ENCODE measurements at regions not wholly inside any gene's neighbourhood (a gene's known extent, or its start where the extent isn't known, plus 50 kb on each side); places are given as distances from the start of the nearest gene placed in this dataset.

DNA sequence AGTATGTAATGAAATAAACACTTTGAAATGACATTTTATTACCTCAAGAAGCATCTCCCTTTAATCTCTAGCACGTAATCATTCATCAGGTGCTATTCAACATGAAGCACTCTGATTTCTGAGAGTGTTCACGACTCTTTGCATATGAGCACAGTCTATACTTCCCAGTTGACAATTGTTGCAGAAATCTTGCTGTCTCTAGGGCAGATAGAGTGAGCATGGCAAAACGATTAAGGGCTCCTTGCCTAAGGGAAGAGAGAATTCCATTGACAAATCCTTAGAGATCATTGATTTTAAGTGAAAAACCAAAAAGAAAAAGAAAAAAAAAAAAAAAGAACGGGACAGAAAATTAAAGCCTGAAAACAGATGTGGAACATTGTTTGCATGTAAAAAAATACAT lies 107.6 kb downstream of the C12orf50 start:
- no peak overlapping the region for H3K4me3 ChIP-seq (ENCODE audit: low read depth, low read length)
- no peak for DNase-seq (ENCODE audit: low read depth)
- TF ChIP-seq, protein P1, sequence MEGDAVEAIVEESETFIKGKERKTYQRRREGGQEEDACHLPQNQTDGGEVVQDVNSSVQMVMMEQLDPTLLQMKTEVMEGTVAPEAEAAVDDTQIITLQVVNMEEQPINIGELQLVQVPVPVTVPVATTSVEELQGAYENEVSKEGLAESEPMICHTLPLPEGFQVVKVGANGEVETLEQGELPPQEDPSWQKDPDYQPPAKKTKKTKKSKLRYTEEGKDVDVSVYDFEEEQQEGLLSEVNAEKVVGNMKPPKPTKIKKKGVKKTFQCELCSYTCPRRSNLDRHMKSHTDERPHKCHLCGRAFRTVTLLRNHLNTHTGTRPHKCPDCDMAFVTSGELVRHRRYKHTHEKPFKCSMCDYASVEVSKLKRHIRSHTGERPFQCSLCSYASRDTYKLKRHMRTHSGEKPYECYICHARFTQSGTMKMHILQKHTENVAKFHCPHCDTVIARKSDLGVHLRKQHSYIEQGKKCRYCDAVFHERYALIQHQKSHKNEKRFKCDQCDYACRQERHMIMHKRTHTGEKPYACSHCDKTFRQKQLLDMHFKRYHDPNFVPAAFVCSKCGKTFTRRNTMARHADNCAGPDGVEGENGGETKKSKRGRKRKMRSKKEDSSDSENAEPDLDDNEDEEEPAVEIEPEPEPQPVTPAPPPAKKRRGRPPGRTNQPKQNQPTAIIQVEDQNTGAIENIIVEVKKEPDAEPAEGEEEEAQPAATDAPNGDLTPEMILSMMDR (IDR thresholded peaks at IDR 0.05; ENCODE audit: insufficient read depth, low read depth, low read length, missing control alignments), result no peak

DNA sequence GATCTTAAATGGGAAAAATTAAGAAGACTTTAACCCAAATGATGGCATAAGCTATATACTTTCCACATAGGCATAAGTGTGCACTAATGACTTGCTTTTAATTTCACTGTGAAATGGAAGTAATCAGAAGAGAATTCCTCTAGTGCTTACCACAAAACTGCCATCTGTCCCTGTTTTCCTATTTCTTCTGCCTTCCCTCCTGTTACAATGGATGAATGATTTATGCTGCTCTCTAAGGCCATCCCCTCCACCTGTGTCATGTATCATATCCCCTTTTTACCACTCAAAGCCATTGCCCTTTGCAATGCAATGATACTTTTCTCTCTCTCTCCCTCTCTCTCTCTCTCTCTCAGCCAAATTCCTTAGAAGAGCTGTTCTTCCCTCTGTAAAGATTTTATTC lies 109.1 kb downstream of the C12orf50 start:
- TF ChIP-seq, protein P1 (IDR thresholded peaks at IDR 0.05; ENCODE audit: insufficient read depth, low read depth, low read length, missing control alignments), result no peak
- no peak overlapping the region for H3K4me3 ChIP-seq (ENCODE audit: low read depth, low read length)
- no peak for DNase-seq (ENCODE audit: low read depth)

DNA sequence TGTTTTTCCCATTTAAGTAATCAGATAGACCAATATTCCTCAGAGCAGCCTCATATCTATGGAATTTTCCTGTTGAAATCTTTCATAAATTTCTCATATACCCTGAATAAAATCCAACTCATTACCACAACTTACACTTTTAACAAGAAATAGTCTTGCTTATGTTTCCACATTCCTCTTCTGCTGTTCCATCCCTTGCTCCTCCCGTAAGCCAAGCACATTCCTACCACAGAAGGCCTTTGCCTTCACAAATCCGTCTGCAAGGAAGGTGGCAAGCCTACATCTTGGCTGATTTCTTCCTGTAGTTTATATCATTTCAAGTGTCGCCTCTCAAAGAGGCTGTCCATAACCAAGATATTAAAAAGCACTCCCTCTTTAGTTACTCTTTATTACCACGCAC lies 127.7 kb downstream of the C12orf50 start:
- TF ChIP-seq, protein P1 (IDR thresholded peaks at IDR 0.05; ENCODE audit: insufficient read depth, low read depth, low read length, missing control alignments), result no peak
- no peak for DNase-seq (ENCODE audit: low read depth)
- no peak overlapping the region for H3K4me3 ChIP-seq (ENCODE audit: low read depth, low read length)

DNA sequence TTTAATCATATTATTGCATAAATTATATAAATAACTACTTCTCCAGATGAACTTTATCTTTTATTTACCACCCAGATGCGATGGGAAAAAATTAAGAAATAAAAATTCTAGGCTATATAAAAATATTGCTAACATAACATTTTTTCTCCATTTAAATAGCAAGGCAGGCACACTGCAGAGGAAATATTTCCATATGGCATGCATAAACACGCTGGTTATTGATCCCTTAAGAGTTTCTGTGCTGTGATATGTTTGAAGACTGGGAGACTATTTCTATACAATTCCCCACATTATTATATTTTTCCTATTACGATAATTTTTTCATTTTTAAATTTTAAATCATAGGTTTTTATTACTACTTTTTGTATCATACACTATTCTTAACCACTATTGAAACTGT lies 131.5 kb downstream of the C12orf50 start:
- TF ChIP-seq, protein P1 (IDR thresholded peaks at IDR 0.05; ENCODE audit: insufficient read depth, low read depth, low read length, missing control alignments), result no peak
- no peak overlapping the region for H3K4me3 ChIP-seq (ENCODE audit: low read depth, low read length)
- DNase-seq (ENCODE audit: low read depth), result no peak

DNA sequence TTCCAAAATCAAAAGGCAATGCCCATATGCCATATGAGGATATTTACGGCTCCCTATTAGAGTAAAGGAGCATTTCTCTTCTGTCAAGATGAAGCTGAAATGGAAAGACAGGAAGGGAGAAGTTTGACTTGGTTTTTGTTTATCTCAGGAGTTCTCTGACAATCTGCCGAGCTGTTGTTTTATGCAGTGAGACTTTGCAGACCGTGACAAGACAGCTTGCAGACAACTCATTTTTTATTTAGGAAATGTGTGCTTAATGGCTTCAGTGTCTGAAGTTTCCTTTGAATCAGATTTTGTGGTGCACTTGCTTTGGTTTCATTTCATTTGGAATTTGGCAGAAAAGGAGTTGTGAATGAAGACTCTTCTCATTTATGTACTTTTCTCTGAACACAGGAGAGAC lies 145.4 kb downstream of the C12orf50 start:
- TF ChIP-seq, protein P1 (IDR thresholded peaks at IDR 0.05; ENCODE audit: insufficient read depth, low read depth, low read length, missing control alignments), result no peak
- no peak for DNase-seq (ENCODE audit: low read depth)
- H3K4me3 ChIP-seq (ENCODE audit: low read depth, low read length), result no peak overlapping the region

DNA sequence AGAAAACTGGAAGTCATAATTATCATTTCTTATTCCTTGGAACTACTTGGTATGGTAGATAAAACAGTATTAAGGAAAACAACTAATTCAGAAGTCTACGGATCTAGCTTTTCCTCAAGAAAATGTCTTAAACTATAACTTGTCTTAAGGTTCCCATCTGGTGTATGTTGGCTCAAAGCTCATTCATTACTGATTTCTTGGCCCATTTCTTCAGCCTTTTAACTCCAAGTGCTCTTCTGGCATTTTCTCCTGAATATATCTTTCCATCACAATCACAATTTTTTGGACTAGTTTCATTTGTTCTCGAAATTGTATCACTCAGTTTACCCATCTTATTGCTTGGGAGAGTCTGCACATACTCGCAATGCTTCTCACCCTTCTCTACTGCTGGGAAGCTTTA lies 150.1 kb downstream of the C12orf50 start:
- no peak overlapping the region for H3K4me3 ChIP-seq (ENCODE audit: low read depth, low read length)
- no peak for DNase-seq (ENCODE audit: low read depth)
- TF ChIP-seq, protein P1 (IDR thresholded peaks at IDR 0.05; ENCODE audit: insufficient read depth, low read depth, low read length, missing control alignments), result no peak

Measured in GM12865 (cell line).